ENCODE measurements at regions not wholly inside any gene's neighbourhood (a gene's known extent, or its start where the extent isn't known, plus 50 kb on each side); places are given as distances from the start of the nearest gene placed in this dataset.
"Not testable (repeated sequence)": the region's sequence is repeated elsewhere in the genome, so short reads cannot be mapped to it uniquely, and the experiment has no call there.

GRCh38 chr1:80288750-80289149 is 1282.2 kb upstream of the ADGRL4 start:
- H3K36me3 Mint-ChIP-seq (ENCODE audit: low read depth); H3K27me3 Mint-ChIP-seq; H3K4me3 Mint-ChIP-seq; H3K4me1 Mint-ChIP-seq (ENCODE audit: low read depth); H3K27ac Mint-ChIP-seq; intact Hi-C loops (cut with micrococcal nuclease): not testable (repeated sequence)
- peaks cover 43% of the 10 kb centered on the region for H3K9me3 Mint-ChIP-seq

DNA sequence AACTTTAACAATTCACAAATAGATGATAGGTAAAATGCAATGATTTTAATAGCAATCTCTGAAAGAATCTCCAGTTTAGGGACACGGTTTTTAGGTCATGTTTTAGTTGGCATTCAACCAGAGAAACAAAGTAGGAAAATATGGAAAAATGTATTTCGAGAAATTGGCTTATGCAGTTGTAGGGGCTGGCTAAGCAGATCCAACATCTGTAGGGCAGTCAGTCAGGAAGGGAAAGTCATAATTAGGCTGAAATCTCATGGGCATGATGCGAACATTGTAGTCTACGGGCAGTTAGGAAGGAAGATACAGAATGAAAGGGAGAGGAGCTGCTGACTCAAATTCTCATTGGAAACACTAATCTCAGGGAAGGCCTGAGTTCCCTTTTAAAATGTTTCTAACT is 1276.0 kb upstream of the ADGRL4 start:
- no peaks in the 10 kb centered on the region for H3K36me3 Mint-ChIP-seq (ENCODE audit: low read depth)
- intact Hi-C loops (cut with micrococcal nuclease): no loop called here
- peaks cover 45% of the 10 kb centered on the region for H3K9me3 Mint-ChIP-seq
- no peaks in the 10 kb centered on the region for H3K27me3 Mint-ChIP-seq
- H3K27ac Mint-ChIP-seq: no peak overlapping the region
- no peaks in the 10 kb centered on the region for H3K4me1 Mint-ChIP-seq (ENCODE audit: low read depth)
- no peak overlapping the region for H3K4me3 Mint-ChIP-seq

DNA sequence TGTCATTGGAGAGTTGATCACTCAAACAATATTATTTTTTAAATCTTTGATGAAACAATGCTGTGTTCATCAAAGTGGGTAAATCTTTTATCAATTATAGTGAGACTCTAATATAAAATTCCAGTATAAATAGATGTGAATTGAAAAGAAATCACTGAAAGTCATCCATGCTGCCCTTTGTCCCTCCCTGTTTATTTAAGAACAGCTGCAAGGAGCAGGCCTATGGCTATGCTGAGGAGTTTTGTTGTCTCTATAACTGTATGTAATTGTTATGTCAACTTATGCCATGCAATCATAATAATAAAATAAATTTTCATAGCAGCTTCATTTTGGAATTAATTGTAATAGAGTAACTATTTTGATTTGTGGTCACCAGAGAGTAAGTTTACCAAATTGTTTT is 1272.4 kb upstream of the ADGRL4 start:
- Mint-ChIP-seq H3K9me3 (peaks cover 28% of the 10 kb centered on the region), H3K27me3 (no peaks in the 10 kb centered on the region), H3K27ac (no peak overlapping the region), H3K4me3 (no peak overlapping the region), H3K4me1 (ENCODE audit: low read depth) (no peaks in the 10 kb centered on the region), H3K36me3 (ENCODE audit: low read depth) (no peaks in the 10 kb centered on the region)
- intact Hi-C loops (cut with micrococcal nuclease): no loop called here

DNA sequence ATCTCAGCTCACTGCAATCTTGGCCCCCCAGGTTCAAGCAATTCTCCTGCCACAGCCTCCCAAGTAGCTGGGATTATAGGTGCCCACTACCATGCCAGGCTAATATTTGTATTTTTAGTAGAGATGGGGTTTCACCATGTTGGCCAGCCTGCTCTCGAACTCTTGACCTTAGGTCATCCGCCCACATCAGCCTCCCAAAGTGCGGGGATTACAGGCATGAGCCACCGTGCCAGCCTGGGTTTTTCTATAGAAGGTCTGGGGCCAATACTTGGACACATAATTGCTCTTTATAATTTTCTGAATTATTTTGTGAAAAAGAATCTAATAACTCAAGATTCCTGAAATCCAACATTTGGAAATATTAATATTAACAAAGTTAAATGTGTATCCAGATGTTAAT is 1267.7 kb upstream of the ADGRL4 start:
- Mint-ChIP-seq H3K9me3 (no peaks in the 10 kb centered on the region), H3K4me3 (no peak overlapping the region), H3K36me3 (ENCODE audit: low read depth) (no peaks in the 10 kb centered on the region), H3K4me1 (ENCODE audit: low read depth) (no peaks in the 10 kb centered on the region), H3K27ac (no peak overlapping the region), H3K27me3 (no peaks in the 10 kb centered on the region)
- intact Hi-C loops (cut with micrococcal nuclease): no loop called here

DNA sequence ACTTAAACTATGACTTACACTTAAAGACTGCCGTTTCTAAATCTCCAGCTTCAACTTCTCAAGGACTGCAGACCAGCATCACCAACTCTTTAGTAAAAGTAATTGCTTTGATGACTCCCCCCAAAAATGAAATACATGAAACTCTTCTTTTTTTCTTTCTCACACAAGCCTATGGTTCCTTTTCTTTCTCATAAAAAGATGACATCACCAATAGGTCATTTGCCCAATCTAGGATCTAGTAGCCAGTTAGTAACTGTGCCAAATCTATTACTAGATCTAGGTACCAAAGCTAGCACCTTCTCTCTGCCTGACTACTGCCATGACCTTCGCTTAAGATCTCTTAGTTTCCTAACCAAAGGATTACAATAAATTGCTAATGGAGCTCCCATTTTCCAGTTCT is 1266.0 kb upstream of the ADGRL4 start:
- no peaks in the 10 kb centered on the region for H3K36me3 Mint-ChIP-seq (ENCODE audit: low read depth)
- peaks cover 14% of the 10 kb centered on the region for H3K9me3 Mint-ChIP-seq
- intact Hi-C loops (cut with micrococcal nuclease): no loop called here
- H3K27ac Mint-ChIP-seq: no peak overlapping the region
- H3K4me3 Mint-ChIP-seq: no peak overlapping the region
- no peaks in the 10 kb centered on the region for H3K4me1 Mint-ChIP-seq (ENCODE audit: low read depth)
- H3K27me3 Mint-ChIP-seq: no peaks in the 10 kb centered on the region

DNA sequence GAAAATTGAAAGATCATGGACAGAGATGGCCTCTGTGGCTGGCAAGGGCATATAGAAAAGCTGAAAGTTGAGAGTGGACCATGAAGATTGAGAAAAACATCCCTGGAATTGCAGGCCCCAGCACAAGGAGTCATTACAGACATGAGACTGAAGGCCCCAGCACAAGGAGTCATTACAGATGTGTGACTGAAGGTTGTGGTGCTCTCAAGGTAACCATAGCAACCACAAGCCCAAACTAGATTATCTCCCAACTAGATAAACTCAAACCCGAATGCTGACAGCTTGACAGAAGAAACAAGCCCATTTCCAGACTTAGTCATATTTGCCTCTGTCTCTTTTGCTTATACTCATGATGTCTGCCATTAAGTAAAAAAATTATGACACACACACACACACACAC is 1252.1 kb upstream of the ADGRL4 start:
- no peaks in the 10 kb centered on the region for H3K36me3 Mint-ChIP-seq (ENCODE audit: low read depth)
- H3K27me3 Mint-ChIP-seq: no peaks in the 10 kb centered on the region
- H3K4me3 Mint-ChIP-seq: no peak overlapping the region
- H3K9me3 Mint-ChIP-seq: peaks cover 69% of the 10 kb centered on the region
- intact Hi-C loops (cut with micrococcal nuclease): no loop called here
- no peaks in the 10 kb centered on the region for H3K4me1 Mint-ChIP-seq (ENCODE audit: low read depth)
- H3K27ac Mint-ChIP-seq: no peak overlapping the region

DNA sequence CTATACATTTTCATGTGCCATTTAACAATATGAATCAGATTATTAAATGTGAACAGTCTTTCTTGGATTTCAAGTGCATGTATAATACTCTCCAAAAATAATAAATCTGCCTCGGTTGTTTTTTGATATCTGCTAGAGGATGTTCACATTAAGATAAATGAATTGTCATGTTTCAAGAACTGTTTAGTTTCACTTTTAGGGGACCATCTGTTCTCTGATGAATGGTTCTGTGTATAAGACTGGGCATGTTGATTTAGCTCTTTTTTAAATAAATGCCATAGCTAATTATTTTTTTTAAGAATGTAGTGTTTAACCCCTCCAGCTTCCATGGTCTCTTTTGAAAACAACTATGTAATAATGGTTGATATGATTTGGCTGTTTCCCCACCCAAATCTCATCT is 1245.1 kb upstream of the ADGRL4 start:
- intact Hi-C loops (cut with micrococcal nuclease): no loop called here
- Mint-ChIP-seq H3K4me1 (ENCODE audit: low read depth) (no peaks in the 10 kb centered on the region), H3K27ac (no peak overlapping the region), H3K27me3 (no peaks in the 10 kb centered on the region), H3K4me3 (no peak overlapping the region), H3K36me3 (ENCODE audit: low read depth) (no peaks in the 10 kb centered on the region), H3K9me3 (peaks cover 48% of the 10 kb centered on the region)

DNA sequence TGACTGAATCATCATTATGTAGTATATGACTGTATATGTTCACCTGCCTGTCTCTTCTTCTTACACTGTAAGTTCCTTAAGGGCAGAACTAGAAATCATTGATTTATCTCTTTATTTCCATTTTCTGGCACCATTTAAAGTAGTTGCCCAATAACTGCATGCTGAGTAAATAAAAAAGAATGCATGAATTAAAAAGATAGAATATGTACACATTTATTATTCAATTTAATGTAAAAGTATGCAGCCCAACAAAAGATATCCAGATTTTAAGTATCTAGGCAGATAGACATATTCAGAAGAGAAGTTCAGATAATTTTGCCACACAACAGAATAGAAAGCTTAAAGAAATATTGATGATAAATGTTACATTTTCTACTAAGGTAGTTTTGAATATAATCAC is 1244.6 kb upstream of the ADGRL4 start:
- no peaks in the 10 kb centered on the region for H3K4me1 Mint-ChIP-seq (ENCODE audit: low read depth)
- no peaks in the 10 kb centered on the region for H3K36me3 Mint-ChIP-seq (ENCODE audit: low read depth)
- intact Hi-C loops (cut with micrococcal nuclease): no loop called here

GRCh38 chr1:80250573-80251168 is 1244.1 kb upstream of the ADGRL4 start:
- no peaks in the 10 kb centered on the region for H3K4me1 Mint-ChIP-seq (ENCODE audit: low read depth)
- peaks cover 50% of the 10 kb centered on the region for H3K9me3 Mint-ChIP-seq
- intact Hi-C loops (cut with micrococcal nuclease): no loop called here
- H3K4me3 Mint-ChIP-seq: no peak overlapping the region
- H3K27ac Mint-ChIP-seq: no peak overlapping the region
- H3K27me3 Mint-ChIP-seq: no peaks in the 10 kb centered on the region
- H3K36me3 Mint-ChIP-seq (ENCODE audit: low read depth): no peaks in the 10 kb centered on the region

More for the DNA sequence above, 1244.6 kb upstream of the ADGRL4 start:
- Mint-ChIP-seq H3K27ac (no peak overlapping the region), H3K9me3 (peaks cover 50% of the 10 kb centered on the region), H3K27me3 (no peaks in the 10 kb centered on the region), H3K4me3 (no peak overlapping the region)

GRCh38 chr1:80249699-80250098 is 1243.2 kb upstream of the ADGRL4 start:
- peaks cover 41% of the 10 kb centered on the region for H3K9me3 Mint-ChIP-seq
- no peak overlapping the region for H3K4me3 Mint-ChIP-seq
- H3K27me3 Mint-ChIP-seq: no peaks in the 10 kb centered on the region
- intact Hi-C loops (cut with micrococcal nuclease): no loop called here
- H3K4me1 Mint-ChIP-seq (ENCODE audit: low read depth): no peaks in the 10 kb centered on the region
- H3K27ac Mint-ChIP-seq: no peak overlapping the region
- no peaks in the 10 kb centered on the region for H3K36me3 Mint-ChIP-seq (ENCODE audit: low read depth)

DNA sequence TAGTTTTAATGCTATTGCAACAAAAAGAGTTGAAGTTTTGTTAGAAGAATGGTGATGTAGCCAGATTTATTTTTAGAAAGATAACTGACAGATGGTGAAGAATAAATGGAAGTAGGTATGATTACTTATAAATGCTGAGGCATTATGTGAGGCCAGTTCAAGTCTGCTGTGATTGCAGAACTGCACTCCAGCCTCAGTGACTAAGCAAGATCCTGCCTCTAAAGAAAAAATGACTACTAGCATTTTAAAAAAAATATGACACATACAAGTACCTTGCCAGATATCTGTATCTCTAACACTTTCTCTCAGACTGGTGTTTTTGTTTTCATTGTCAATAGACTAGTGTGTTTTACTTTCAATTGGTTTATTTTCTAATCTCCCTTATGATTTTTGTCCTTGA is 1242.4 kb upstream of the ADGRL4 start:
- H3K4me1 Mint-ChIP-seq (ENCODE audit: low read depth): no peaks in the 10 kb centered on the region
- H3K9me3 Mint-ChIP-seq: peaks cover 33% of the 10 kb centered on the region
- H3K27me3 Mint-ChIP-seq: no peaks in the 10 kb centered on the region
- no peaks in the 10 kb centered on the region for H3K36me3 Mint-ChIP-seq (ENCODE audit: low read depth)
- no peak overlapping the region for H3K4me3 Mint-ChIP-seq
- H3K27ac Mint-ChIP-seq: no peak overlapping the region
- intact Hi-C loops (cut with micrococcal nuclease): no loop called here

- H3K27me3 Mint-ChIP-seq: no peaks in the 10 kb centered on the region
- intact Hi-C loops (cut with micrococcal nuclease): no loop called here
- H3K9me3 Mint-ChIP-seq: peaks cover 32% of the 10 kb centered on the region
- H3K36me3 Mint-ChIP-seq (ENCODE audit: low read depth): no peaks in the 10 kb centered on the region
- H3K4me1 Mint-ChIP-seq (ENCODE audit: low read depth): no peaks in the 10 kb centered on the region
- H3K27ac Mint-ChIP-seq: no peak overlapping the region
- no peak overlapping the region for H3K4me3 Mint-ChIP-seq
Observed at GRCh38 chr1:80245813-80246212, 1239.3 kb upstream of the ADGRL4 start.

GRCh38 chr1:80244372-80244771 is 1237.8 kb upstream of the ADGRL4 start:
- Mint-ChIP-seq H3K27me3 (no peaks in the 10 kb centered on the region), H3K4me3 (no peak overlapping the region), H3K36me3 (ENCODE audit: low read depth) (no peaks in the 10 kb centered on the region), H3K27ac (no peak overlapping the region), H3K4me1 (ENCODE audit: low read depth) (no peaks in the 10 kb centered on the region), H3K9me3 (peaks cover 29% of the 10 kb centered on the region)
- intact Hi-C loops (cut with micrococcal nuclease): no loop called here

DNA sequence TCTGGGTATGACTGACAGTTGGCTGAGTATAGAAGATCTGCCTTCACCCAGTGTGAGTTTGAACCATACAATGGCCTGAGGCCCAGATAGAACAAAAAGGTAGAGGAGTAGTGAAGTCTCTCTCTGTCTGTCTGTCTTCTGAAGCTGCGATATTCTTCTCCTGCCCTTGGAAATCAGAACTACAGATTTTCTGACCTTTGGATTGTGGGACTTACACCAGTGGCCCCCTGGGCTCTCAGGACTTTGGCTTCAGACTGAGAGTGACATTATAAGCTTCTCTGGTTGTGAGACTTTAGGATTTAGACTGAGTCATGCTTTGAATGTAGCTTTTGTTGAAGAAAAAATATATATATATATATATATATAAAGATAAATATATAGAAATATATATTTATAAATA is 1235.0 kb upstream of the ADGRL4 start:
- H3K36me3 Mint-ChIP-seq (ENCODE audit: low read depth): no peaks in the 10 kb centered on the region
- H3K27me3 Mint-ChIP-seq: no peaks in the 10 kb centered on the region
- peaks cover 17% of the 10 kb centered on the region for H3K9me3 Mint-ChIP-seq
- no peak overlapping the region for H3K4me3 Mint-ChIP-seq
- no peak overlapping the region for H3K27ac Mint-ChIP-seq
- no peaks in the 10 kb centered on the region for H3K4me1 Mint-ChIP-seq (ENCODE audit: low read depth)
- intact Hi-C loops (cut with micrococcal nuclease): no loop called here

DNA sequence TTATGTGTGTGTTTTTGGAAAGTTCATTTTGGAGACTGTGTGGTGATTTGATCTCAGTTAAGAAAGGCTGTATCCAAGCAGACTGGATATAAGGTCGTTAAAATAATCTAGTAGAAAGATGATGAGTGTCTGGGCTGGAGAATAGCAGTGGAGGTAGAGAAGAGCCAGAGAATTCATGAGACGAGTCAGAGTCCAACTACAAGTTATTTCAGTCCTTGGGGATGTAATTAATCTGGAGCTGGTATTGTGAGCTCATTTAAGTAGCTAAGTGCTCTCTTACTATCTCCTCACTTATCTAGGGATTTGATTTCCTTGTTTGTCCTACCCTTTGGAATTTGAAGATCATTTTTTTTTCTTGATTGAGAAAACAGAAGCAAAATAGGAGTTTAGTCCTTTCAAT is 1219.0 kb upstream of the ADGRL4 start:
- H3K4me1 Mint-ChIP-seq (ENCODE audit: low read depth): no peaks in the 10 kb centered on the region
- no peak overlapping the region for H3K27ac Mint-ChIP-seq
- no peaks in the 10 kb centered on the region for H3K36me3 Mint-ChIP-seq (ENCODE audit: low read depth)
- H3K9me3 Mint-ChIP-seq: peaks cover 2% of the 10 kb centered on the region
- H3K4me3 Mint-ChIP-seq: no peak overlapping the region
- no peaks in the 10 kb centered on the region for H3K27me3 Mint-ChIP-seq
- intact Hi-C loops (cut with micrococcal nuclease): no loop called here

All from dendritic cell treated with granulocyte-macrophage colony-stimulating factor and Interleukin-4, amounts not matched to agents 40 ng/mL and 50 ng/mL, for 4 days (primary cell).